HuH-7.5 (cell line): ENCODE measurements at regions not wholly inside any gene's neighbourhood (a gene's known extent, or its start where the extent isn't known, plus 50 kb on each side); places are given as distances from the start of the nearest gene placed in this dataset.

Source experiments
- DNase-seq: peaks from one replicate; pipeline ENCODE4 v3.0.0; 2011; ENCODE audit warnings: low spot score

DNA sequence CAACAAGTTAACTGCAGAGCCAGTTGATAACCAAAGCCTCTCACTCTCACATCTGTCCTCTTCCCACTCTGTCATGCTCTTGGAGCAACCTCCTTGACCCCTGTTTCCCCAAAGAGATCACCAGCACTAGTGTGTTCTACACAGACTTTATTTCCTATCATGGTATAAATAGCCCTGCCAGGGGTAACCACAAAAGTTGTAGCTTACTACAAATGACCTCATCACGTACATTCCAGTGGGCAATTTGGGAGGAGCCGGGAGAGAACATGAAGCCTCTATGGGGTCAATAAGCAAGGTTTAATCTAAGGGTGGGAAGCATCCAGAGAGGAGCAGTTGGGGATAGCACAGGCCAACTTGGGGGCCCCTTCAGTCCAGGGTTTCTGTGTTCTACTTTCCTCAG lies 186.5 kb downstream of the KCNA5 start:
- DNase-seq, result no peak

DNA sequence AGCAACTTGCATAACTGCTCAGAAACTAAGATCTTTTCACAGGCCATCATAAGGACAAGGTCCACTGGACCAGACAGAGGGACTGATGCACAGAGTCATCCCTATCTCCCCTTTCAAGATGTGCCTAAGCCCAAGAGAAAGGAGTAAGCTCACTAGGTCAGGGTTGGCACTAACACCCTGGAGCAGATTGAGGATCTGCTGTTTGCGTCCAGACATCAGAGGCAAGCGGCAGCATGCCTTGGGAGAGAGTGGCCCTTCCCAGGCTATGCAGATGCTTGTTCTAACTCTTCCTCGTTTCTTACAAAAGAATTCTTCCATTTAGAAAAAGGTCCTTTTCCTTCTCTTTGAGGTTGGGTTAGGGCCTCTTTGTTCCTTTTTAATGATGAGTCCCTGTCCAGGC lies 187.2 kb downstream of the KCNA5 start:
- DNase-seq, result no peak

DNA sequence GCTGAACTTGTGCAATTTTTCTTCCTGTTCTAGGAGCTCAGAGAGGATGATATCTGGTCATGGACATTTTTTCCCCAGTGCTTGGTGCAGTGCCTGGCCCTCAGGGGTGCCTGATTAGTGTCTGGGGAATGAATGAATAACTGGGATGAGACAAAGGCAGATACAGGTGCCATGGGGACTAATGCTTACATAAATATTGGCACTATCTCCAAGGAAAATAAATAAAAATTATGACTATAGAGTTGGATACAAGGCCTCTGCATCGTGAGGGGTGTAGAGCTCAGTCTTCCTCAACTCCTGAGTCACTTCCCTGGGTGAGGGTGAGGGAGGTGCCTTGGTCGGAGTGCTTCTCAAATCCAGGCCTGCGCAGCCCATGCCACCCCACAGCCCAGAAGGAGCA lies 188.6 kb downstream of the KCNA5 start:
- no peak for DNase-seq

DNA sequence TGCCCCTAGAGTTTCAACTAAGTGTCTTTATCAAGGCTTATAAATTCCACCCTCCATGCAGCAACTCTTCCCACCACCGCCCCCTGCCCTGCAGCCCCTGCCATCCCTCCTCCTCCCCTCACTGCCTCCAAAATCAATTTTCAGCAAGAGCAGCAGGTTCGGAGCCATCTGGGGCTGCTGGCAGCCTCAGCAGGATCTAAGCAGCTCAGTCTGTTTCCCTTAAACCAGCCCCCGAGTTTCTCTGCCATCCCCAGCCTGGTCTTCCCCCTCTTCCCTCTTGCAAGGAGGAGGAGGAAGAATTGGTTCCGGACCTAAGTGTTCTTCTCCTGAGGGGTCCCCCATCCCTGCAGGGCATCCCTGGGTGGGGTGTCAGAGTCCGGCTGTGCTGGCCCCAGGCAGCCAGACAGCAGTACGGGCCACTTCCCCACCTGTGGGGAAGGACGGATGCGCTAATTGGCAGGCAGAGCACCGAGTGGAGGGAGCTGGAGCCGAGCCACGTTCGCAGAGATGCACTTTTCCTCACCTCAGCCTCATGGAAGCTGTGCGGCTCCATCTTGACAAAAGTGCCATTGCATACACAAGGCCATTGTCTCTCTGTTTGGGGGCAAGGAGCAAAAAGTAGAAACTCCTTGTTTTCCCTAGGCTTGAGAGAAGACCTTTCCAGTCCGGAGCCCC lies 189.3 kb downstream of the KCNA5 start:
- DNase-seq, result no peak

DNA sequence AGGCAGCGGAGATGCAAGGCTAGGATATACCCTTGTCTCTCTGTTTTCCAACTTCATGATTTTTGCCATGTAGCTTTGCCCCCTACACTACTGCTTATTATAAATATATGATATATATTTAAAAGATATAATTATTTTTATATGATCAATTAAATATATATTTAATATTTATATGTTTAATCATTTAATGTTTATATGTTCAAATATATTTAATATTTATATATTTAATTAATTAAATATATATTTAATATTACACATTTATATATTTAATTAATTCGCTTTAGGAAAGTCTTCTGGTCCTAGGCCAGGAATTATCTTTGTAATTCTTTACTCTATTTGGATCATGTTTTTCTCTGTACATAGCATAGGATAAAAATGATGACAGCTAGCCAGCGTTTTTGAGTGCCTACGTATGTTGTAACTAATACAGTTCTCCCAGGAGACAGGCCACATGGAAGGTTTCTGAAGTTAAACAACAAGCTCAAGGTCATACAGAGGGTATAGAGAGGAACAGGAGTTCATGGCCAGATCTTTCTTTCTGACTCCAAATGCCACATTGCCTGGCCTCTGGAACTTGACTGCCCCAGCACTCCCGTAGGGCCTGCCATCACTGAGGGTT lies 192.5 kb downstream of the KCNA5 start:
- DNase-seq, result no peak

DNA sequence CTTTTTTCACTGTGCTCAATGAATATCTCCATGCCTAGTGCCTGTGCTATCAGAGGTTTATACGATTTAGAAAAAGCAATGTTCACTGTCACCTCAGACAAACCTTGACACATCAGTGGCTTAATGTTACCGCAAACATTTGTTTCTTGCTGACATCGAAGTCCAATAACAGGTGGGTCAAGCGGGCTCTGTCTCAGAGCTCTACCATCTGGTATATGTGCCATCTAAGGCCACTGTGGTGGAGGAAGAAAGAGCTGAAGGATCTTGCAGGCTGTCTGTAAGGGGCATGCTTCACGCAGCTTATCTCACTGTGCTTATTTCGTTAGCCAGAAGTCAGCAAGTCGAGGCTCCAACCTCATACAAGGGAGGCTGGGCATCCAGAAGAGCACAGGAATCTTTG lies 189.5 kb upstream of the NTF3 start:
- DNase-seq, result no peak

DNA sequence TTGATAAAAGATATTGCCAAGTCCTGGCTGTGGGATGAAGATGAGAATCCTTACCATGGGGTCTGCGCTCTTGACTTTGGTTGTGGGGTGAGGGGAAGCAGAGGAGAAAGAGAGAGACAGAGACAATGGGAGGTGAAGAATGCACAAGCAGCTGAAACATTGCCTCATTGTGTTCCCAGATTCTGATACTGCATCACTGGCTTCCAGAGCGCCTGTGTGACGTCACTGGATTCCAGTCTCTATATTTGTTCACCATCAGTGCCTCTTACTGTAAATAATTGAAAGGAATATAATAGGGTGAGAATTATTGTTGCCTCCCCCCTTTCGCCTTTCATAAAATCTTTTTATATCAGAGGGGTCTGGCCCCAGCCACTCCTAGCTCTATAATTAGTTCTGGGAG lies 188.9 kb upstream of the NTF3 start:
- DNase-seq, result peak; percentile 19

DNA sequence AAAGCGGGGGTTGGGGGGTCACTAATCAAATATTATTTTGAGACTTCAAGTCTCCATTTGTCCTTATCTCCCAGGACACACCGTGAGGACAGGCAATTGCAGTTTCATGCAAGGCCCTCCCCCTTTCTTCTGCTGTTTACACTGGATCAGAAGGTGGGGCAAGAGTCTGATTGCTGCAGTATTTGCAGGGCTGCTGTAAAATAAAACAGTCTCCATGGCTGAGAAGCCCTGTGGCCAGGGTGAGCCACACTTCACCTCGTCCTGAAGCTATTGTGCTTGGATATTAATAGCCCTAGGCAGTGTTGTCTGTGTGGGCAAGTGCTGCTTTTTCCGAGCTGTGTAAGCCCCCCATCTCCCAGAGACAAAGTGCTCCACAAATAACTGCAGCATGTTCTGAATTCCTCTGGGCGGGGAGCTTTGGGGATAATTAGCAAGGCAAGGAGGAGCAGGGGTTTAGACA lies 187.4 kb upstream of the NTF3 start:
- DNase-seq, result peak; percentile 47

DNA sequence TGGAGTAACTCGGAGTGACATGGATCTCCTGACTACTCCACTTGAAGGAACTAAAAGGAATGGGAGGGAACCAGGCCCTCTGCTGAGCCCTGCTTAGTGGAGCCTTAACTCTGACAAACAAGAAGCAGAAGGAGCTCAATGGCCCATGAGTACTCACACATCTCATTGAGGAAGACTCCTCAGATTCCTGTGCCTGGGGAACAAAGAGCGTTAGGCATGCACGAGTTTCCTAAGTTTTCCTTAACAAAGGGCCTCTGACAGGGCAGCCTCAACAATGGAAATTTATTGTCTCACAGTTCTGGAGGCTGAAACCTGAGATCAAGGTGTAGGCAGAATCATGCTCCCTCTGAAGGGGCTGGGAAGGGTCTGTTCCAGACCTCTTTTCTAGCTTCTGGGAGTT lies 185.7 kb upstream of the NTF3 start:
- no peak for DNase-seq

DNA sequence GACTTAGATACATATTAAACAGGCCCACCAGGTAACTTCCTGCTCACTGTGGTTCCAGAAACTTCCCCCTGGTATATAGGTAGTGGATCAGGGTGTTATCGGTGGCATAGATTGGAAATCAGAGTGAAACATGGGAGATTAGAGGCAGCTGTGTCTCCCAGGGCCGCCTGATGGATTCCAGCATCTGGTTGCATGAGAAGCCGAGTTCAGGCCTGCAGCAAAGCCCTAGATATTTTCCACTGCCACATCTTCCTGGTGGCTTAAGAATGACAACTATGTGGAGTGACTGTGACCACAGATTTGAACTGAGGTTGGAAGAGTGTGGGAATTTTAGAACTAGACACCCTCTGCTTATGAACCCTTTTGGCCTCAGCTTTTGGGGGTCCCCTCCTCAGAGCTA lies 184.8 kb upstream of the NTF3 start:
- DNase-seq, result no peak

DNA sequence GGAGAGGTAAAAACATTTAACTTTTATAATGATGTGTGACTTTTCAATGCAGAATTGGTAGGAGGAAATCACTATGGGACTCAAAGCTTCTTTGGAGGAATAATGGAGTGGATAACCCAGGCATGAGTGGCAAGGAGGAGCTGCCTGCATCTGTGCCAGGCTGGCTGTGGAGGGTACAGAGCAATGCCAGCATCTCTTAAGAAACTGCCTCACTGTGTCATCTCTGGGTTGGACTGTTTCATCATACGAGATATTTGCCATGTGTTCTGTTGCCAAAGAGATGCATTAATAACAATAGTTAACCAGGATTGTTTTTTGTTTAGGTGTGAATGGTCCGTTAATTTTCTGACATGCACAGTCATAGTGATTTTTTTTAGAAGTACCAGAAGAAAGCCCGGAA lies 183.7 kb upstream of the NTF3 start:
- DNase-seq, result no peak

DNA sequence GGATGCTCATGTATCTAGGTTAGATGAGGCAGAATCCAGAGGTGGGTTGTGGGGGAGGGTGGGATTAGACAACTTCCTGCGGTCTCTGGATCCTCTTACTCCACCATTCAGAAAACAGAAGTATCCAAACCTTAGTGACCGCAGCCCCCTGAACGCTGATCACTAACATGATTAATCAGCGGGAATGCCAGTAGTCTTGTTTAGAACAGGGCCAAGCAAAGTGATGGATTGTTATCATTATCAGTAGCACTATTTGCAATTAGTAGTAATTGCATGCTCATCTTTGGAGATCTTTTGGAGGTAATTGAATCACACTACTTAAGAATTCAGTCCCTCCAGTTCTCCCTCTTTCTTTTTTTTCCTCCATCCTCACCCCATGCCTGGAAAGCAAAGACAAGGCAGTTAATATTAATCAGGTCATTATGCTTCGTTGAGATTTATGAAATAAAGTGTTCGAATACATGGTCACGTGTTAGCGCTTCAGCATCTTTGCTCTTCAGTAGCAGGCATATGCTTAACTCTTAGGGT lies 182.8 kb upstream of the NTF3 start:
- DNase-seq, result no peak

DNA sequence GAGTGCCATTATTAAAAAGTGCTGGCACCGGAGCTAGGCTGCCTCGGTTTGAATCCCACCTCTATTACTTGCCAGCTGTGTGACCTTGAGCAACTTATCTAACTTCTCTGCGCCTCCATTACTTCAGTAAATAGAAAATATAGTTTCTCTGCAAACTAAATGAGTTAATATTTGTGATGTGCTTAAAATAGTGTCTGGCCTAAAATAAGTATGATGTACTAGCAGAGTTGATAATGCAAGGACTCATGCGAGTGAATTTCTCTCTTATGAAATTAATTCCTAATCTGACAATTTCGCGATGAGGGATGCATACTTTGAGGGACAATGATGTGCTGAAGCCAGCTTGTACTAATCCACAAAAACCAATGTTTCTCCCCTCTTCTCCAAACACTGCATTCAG lies 180.8 kb upstream of the NTF3 start:
- no peak for DNase-seq

DNA sequence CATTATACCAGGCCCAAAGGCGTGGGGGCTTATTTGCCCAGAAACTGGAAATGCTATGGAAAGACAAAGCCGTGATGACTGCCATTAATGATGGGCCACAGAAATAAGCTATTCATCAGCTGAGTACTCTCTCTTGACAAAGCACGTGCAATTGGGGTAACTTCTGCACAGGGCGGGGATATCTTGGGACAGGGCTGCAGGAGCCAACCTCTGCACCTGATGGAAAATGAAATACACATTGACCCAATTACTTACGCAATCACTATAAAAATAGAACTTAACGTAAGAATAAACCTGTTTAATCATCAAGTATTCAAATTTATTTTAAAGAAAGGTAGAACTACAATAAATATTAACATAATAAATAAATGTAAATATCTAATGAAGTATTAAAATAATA lies 180.1 kb upstream of the NTF3 start:
- DNase-seq, result no peak

DNA sequence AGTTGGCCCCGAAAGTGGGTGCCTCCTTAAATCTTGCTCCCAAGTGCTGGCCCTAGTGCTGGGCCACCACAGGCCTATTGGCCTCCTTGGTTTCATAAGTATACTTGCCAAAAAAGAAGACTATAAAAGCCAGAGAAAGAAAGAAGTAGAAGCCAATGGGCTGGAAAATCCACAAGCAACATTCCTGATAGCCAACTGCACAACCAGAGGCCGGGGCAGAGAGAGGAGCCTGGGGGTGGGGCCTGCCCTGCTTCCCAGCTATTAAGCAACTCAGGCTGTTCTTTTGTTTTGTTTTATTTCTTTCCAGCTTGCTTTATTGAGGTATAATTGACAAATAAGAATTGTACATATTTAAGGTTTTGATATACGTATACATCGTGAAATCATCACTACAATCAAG lies 177.2 kb upstream of the NTF3 start:
- DNase-seq, result no peak

DNA sequence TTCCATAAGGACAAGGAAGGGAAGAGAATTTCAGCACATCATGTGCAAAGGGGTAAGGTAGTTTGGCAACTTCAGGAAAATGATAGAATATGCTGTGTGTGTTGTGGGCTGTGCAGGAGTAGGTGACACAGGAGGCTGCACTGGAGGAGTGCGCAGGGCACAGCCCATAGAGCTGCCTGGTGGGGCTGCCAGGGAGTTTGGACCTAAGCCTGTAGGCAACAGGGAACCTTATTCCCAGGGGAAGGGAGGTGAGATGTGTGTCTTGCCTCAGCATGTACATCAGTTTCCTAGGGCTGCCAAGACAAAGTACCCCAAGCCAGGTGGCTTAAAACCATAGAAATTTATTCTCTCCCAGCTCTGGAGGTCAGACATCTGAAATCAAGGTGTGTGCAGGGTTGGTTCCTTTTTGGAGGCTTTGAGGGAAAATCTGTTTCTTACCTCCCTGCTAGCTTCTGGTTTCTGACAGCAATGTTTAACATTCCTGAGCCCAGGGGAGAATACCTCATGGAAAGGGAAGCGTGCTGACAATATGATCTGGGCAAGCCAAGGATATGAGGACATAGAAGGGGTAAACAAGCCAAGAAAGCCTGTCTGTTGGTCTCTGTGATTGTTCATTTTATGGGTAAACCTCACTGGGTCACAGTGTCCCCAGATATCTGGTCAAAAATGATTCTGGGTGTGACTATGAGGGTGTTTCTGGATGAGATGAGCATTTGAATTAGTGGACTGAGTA lies 174.0 kb upstream of the NTF3 start:
- DNase-seq, result no peak

DNA sequence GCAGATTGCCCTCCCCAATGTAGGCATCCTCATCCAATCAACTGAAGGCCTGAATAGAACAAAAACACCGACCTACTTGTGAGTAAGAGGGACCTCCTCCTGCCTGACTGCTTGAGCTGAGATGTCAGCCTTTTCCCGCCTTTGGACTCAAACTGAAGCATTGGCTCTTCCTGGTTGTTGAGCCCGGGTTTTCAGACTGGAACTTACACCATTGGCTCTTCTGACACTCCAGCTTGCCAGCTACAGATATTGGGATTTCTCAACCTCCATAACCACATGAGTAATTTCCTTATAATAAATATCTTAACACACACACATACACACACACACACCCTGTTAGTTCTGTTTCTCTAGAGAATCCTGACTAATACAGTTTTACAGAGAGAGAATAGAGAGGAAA lies 173.4 kb upstream of the NTF3 start:
- no peak for DNase-seq

DNA sequence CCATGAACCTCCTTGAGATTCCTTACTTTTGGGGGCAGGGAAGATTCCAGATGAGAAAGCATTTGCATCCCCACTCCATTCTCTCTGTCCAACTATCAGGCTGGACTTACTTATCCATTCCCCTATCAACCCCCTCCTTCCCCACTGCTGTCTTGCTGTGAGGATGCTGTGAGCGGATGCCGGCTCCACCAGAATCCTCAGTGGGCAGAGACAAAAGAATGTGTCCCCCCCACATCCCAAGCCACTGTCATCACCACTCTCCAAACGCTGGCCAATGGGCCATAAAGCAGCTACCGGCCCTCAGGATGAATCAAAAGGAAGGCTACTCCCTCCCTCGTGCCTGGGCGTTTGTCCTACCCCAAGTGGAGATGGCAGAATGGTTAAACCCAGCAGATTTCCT lies 173.0 kb upstream of the NTF3 start:
- no peak for DNase-seq

DNA sequence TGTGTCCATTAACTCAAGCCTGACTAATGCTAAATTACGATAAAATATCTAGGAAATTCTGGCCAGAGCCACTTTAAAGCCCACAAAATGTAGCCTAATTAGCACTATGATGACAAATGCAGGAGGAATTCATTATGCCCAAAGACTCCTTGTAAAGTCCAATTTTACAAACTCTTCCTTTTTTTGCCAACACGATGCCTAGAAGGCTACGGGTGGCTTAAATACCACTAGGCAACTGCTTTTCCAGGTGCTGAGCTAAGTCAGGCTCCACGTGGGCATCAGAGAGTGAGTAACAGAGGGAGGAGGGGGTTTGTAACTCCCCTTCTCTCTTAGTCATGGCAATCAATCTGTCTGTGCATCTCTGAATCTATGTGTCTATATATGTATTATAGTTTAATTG lies 172.4 kb upstream of the NTF3 start:
- no peak for DNase-seq

DNA sequence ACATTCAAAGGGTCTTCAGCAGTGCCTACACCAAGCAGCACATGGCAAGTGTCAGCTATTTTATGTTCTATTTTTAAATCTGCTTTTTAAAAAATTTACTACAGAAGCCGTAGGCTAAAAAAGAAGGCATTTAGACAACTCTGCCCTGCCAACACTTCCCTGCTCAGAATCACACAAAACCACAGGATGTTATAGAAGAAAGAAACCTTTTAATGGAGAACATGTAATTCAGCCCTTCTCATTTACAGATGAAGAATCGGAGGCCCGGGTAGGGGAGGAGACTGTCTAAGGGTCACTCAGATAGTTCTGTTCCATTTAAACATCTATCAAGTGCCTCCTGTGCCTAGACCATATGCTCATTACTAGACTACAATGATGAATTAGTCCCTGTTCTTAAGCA lies 171.8 kb upstream of the NTF3 start:
- DNase-seq, result no peak

DNA sequence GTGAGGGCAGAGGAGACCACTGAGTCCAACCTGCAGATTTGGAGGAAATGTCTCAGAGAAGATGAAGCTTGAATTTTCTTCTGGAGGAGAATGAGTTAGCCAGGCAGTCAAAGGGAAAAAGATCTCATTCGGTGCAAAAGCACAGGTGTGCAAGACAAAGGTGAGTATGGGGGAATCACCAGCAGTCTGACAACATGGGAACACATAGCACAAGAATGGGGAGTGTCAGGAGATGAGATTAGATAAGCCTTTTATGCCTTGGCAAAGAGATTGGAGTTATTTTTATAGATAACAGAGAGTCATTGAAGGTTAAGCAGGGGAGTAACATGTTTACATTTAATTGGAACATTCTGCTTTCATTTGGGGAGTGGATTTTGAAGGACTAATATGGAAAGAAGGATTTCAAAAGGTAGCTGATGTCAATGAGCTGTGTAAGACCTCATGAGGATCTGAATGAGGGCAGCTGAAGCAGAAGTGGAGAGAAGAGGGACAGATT lies 171.3 kb upstream of the NTF3 start:
- no peak for DNase-seq

DNA sequence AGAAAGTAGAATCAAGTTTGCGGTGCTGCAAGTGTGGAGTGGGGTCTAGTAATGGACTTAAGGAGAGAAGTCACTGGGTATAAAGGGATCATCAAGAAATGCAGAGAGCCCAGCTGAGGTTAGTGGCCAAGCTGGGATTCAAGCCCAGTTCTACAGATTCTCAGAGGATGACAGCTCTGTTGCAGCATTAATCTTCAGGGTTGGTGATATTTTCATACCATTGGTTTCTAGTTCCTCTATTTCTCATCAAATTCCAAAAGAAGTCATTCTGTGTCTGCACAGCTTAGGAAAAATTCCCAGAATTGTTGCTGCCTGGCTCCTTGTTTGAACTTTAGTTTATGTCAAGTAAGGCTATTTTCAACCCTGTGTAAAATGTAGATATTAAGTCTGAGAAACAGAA lies 169.5 kb upstream of the NTF3 start:
- no peak for DNase-seq

DNA sequence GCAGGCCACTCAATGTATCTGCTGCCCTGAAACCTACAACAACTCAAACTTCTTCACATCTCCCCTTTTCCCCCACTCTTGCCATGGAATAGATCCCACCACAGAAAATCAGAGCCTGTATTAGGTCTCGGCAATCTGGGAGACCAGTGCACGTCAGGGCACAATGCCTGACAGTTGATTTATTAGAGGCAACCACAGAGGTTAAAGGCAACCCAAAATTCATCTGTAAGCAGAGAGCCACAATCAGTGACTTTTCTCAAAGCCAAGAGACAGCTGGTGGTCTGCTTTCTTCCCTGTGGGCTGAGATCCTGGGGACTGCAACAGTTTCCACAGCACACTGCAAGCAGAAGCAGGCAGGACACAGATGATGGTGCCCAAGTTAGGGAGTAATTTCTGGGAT lies 169.0 kb upstream of the NTF3 start:
- no peak for DNase-seq
